Suprapubic skin (tissue), 4 donors: ENCODE measurements at regions not wholly inside any gene's neighbourhood (a gene's known extent, or its start where the extent isn't known, plus 50 kb on each side); places are given as distances from the start of the nearest gene placed in this dataset.

ENCODE experiments used
- DNase-seq, 2 donors: peaks; one replicate each; pipeline ENCODE4 v3.0.0-alpha.2; 2019; ENCODE audit warnings: low spot score in 2 of 2
- H3K27ac ChIP-seq: fragments of 200-600 bp; sonication (generic); one replicate; pipeline ENCODE4 v1.5.1; 2019
- H3K27me3 ChIP-seq: fragments of 200-600 bp; sonication (generic); one replicate; pipeline ENCODE4 v1.5.1; 2019
- H3K36me3 ChIP-seq: fragments of 200-600 bp; sonication (generic); one replicate; pipeline ENCODE4 v1.5.1; 2019
- H3K4me1 ChIP-seq: fragments of 200-600 bp; sonication (generic); one replicate; pipeline ENCODE4 v1.5.1; 2019
- H3K4me3 ChIP-seq: fragments of 200-600 bp; sonication (generic); one replicate; pipeline ENCODE4 v1.5.1; 2019; ENCODE audit warnings: mild to moderate bottlenecking
- H3K9me3 ChIP-seq: fragments of 200-600 bp; sonication (generic); one replicate; pipeline ENCODE4 v1.5.1; 2019
- CTCF ChIP-seq, 2 donors: fragments of 200-600 bp in 1 of 2; fragments of 450-650 bp in 1 of 2; sonication (generic) in 1 of 2; IDR thresholded peaks; one replicate each; pipeline ENCODE4 v1.5.1; 2016 to 2019; ENCODE audit warnings: antibody characterized with exemption in 2 of 2, mild to moderate bottlenecking in 1 of 2, moderate library complexity in 1 of 2
- EP300 ChIP-seq: sonication (generic); formaldehyde crosslinking; IDR thresholded peaks from one replicate; pipeline ENCODE4 v1.6.1; 2017; ENCODE audit warnings: antibody characterized with exemption
- POLR2A ChIP-seq, 2 donors: fragments of 450-650 bp; IDR thresholded peaks; one replicate each; pipeline ENCODE4 v1.6.1; 2017; ENCODE audit warnings: antibody characterized with exemption in 2 of 2, mild to moderate bottlenecking in 2 of 2, moderate library complexity in 2 of 2
- POLR2AphosphoS5 ChIP-seq, 3 donors: sonication (generic); formaldehyde crosslinking; IDR thresholded peaks; one replicate each; pipeline ENCODE4 v1.6.1; 2017; ENCODE audit warnings: antibody characterized with exemption in 3 of 3
- WGBS: methylation state at CpG from one replicate; pipeline ENCODE4 v1.1.5; 2018; 5-methylcytosine and 5-hydroxymethylcytosine counted together

DNA sequence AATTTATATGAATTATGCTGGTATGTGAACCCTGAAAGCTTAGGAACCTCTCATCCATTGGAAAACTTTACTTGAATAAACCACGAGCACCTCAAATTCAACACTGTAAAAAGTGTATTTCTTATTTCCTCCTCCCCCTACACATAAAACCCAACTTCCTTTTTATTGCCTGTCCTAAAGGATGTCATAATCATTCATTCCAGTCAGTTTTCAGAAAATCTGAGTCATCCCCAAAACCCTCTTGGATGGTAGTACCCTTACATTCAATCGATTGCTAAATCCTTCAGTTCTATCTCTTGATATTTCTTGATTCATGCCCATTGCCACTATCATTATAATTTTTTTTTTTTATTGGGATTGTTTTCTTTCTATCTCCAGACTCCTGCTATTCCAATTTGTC, 91.1 kb upstream of the ATP8A1 start:
- Histone ChIP-seq H3K36me3 (no peaks in the 10 kb centered on the region), H3K4me1 (no peaks in the 10 kb centered on the region), H3K4me3 (no peak overlapping the region), H3K27me3 (no peaks in the 10 kb centered on the region), H3K9me3 (no peaks in the 10 kb centered on the region), H3K27ac (no peak overlapping the region)
- 85% methylated on average over 2 of the region's 2 CpGs for WGBS
- no peak for DNase-seq
- TF ChIP-seq CTCF (IDR thresholded peaks at IDR 0.05) (no peak), POLR2A (IDR thresholded peaks at IDR 0.05) (no peak), POLR2AphosphoS5 (IDR thresholded peaks at IDR 0.05) (no peak), EP300 (no peak)

DNA sequence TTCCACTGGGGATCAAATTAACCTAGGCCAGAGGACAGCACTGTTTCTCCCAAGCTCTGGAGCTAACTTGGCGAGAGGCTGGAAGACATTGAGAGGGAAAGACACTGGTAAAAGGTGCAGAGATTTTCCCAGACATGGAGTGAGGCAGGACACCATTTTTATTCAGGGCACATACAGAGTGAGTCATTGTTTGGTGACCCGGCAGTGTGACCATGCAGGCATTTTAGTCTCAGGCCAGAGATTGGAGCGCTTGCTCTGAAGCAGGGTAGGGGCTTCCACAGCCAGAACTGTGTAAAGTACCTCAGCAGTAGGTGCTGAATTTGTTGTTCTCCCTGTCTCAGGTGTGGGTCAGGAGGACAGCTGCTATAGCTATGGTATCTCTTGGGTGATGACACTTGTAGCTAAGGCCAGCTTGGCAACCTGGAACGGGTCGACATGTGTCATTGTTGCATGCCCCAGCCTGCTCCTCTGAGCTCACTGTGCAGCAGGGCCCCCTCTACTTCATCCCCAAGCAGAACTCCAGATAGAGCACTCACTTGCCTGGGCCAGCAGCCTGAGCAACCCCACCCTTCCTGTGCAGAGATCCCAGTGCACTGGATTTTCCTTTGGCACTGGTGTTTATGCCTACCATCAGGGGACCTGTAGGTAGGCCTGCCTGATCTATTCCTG, 79.8 kb upstream of the ATP8A1 start:
- H3K36me3 ChIP-seq = no peaks in the 10 kb centered on the region
- H3K4me1 ChIP-seq = no peaks in the 10 kb centered on the region
- WGBS = 77% methylated on average over 4 of the region's 5 CpGs
- H3K4me3 ChIP-seq = no peak overlapping the region
- TF ChIP-seq CTCF (IDR thresholded peaks at IDR 0.05) (no peak), POLR2A (IDR thresholded peaks at IDR 0.05) (no peak), POLR2AphosphoS5 (IDR thresholded peaks at IDR 0.05) (no peak), EP300 (no peak)
- no peak overlapping the region for H3K27ac ChIP-seq
- no peaks in the 10 kb centered on the region for H3K27me3 ChIP-seq
- no peak for DNase-seq
- no peaks in the 10 kb centered on the region for H3K9me3 ChIP-seq

DNA sequence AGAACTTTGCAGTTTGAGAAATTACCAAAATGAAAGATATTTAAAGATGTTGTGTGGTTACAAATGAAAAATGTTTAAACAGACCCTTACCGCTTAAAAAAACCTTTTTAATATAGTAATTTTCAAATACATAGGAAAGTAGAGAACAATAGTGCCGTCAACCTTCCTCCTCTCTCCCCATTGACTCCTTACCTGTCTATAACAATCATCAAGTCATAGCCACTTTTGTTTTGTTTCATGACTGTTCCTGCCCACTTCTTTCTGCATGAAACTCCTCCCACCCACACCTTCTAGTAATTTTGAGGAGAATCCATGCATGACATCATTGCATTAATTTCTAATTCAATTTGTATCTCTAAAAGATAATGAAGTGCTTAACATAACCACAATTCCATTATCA, 76.5 kb upstream of the ATP8A1 start:
- no peaks in the 10 kb centered on the region for H3K9me3 ChIP-seq
- H3K27ac ChIP-seq = no peak overlapping the region
- no peaks in the 10 kb centered on the region for H3K36me3 ChIP-seq
- no peaks in the 10 kb centered on the region for H3K4me1 ChIP-seq
- no peak overlapping the region for H3K4me3 ChIP-seq
- WGBS = 66% methylated on average over 2 of the region's 2 CpGs
- DNase-seq = no peak
- TF ChIP-seq POLR2A (IDR thresholded peaks at IDR 0.05) (no peak), POLR2AphosphoS5 (IDR thresholded peaks at IDR 0.05) (no peak), CTCF (IDR thresholded peaks at IDR 0.05) (no peak), EP300 (no peak)
- H3K27me3 ChIP-seq = no peaks in the 10 kb centered on the region

- no peaks in the 10 kb centered on the region for H3K27me3 ChIP-seq
- no peak for DNase-seq
- no peaks in the 10 kb centered on the region for H3K36me3 ChIP-seq
- H3K27ac ChIP-seq = no peak overlapping the region
- WGBS = 95% methylated on average over 5 of the region's 5 CpGs
- no peak overlapping the region for H3K4me3 ChIP-seq
- H3K9me3 ChIP-seq = no peaks in the 10 kb centered on the region
- H3K4me1 ChIP-seq = no peaks in the 10 kb centered on the region
- TF ChIP-seq POLR2AphosphoS5 (IDR thresholded peaks at IDR 0.05) = no peak
- no peak for TF ChIP-seq CTCF (IDR thresholded peaks at IDR 0.05)
- TF ChIP-seq EP300 = no peak
- no peak for TF ChIP-seq POLR2A (IDR thresholded peaks at IDR 0.05)
Measured at GRCh38 chr4:42732776-42733175, 75.9 kb upstream of the ATP8A1 start.

GRCh38 chr4:42729505-42730237, 72.8 kb upstream of the ATP8A1 start:
- Histone ChIP-seq H3K27me3 (no peaks in the 10 kb centered on the region), H3K36me3 (no peaks in the 10 kb centered on the region), H3K4me1 (no peaks in the 10 kb centered on the region), H3K4me3 (no peak overlapping the region), H3K27ac (no peak overlapping the region), H3K9me3 (no peaks in the 10 kb centered on the region)
- 59% methylated on average over 4 of the region's 4 CpGs for WGBS
- no peak for DNase-seq
- no peak for TF ChIP-seq POLR2AphosphoS5 (IDR thresholded peaks at IDR 0.05)
- no peak for TF ChIP-seq EP300
- TF ChIP-seq CTCF (IDR thresholded peaks at IDR 0.05) = no peak
- no peak for TF ChIP-seq POLR2A (IDR thresholded peaks at IDR 0.05)
